KMS-11 (cell line): ENCODE measurements at regions not wholly inside any gene's neighbourhood (a gene's known extent, or its start where the extent isn't known, plus 50 kb on each side); places are given as distances from the start of the nearest gene placed in this dataset.

Experiments used
- H2AFZ ChIP-seq: fragments of 200-600 bp; sonication (generic); 2 replicates; pipeline ENCODE4 v1.6.1; 2016; ENCODE audit warnings: antibody characterized with exemption, mixed run types, low read depth
- H3K27ac ChIP-seq: fragments of 200-600 bp; sonication (generic); 2 replicates; pipeline ENCODE4 v1.6.1; 2016; ENCODE audit warnings: mild to moderate bottlenecking, mixed run types
- H3K27me3 ChIP-seq: fragments of 200-600 bp; sonication (generic); 2 replicates; pipeline ENCODE4 v1.6.1; 2017; ENCODE audit warnings: mild to moderate bottlenecking, low read depth, mixed run types, moderate library complexity; ENCODE audit not compliant: insufficient read depth
- H3K36me3 ChIP-seq: fragments of 200-600 bp; sonication (generic); 2 replicates; pipeline ENCODE4 v1.6.1; 2017; ENCODE audit warnings: mild to moderate bottlenecking, mixed run types; ENCODE audit not compliant: insufficient read depth
- H3K4me1 ChIP-seq: fragments of 200-600 bp; sonication (generic); 2 replicates; pipeline ENCODE4 v1.6.1; 2016; ENCODE audit warnings: mild to moderate bottlenecking, low read depth, mixed run types; ENCODE audit not compliant: poor library complexity, severe bottlenecking
- H3K4me2 ChIP-seq: fragments of 200-600 bp; sonication (generic); 2 replicates; pipeline ENCODE4 v1.7.0; 2016; ENCODE audit warnings: mild to moderate bottlenecking, mixed run types
- H3K4me3 ChIP-seq: fragments of 200-600 bp; sonication (generic); IDR thresholded peaks from 2 replicates; pipeline ENCODE4 v1.6.1; 2017; ENCODE audit warnings: low read depth, low read length, mixed read lengths; ENCODE audit not compliant: insufficient read depth
- H3K79me2 ChIP-seq: fragments of 200-600 bp; sonication (generic); 2 replicates; pipeline ENCODE4 v1.6.1; 2016; ENCODE audit warnings: low read depth, mixed run types; ENCODE audit not compliant: insufficient read depth
- H3K9ac ChIP-seq: fragments of 200-600 bp; sonication (generic); 2 replicates; pipeline ENCODE4 v1.6.1; 2016; ENCODE audit warnings: mild to moderate bottlenecking, mixed run types
- H4K20me1 ChIP-seq: fragments of 200-600 bp; sonication (generic); 2 replicates; pipeline ENCODE4 v1.6.1; 2016; ENCODE audit warnings: mild to moderate bottlenecking, mixed run types; ENCODE audit not compliant: insufficient read depth
- TF ChIP-seq, protein P1 (sequence below): fragments of 200-600 bp; sonication (generic); conservative IDR thresholded peaks from 2 replicates; pipeline ENCODE4 v1.6.1; 2017; ENCODE audit warnings: low read depth, mild to moderate bottlenecking, antibody characterized with exemption, low read length, moderate library complexity, mixed read lengths

DNA sequence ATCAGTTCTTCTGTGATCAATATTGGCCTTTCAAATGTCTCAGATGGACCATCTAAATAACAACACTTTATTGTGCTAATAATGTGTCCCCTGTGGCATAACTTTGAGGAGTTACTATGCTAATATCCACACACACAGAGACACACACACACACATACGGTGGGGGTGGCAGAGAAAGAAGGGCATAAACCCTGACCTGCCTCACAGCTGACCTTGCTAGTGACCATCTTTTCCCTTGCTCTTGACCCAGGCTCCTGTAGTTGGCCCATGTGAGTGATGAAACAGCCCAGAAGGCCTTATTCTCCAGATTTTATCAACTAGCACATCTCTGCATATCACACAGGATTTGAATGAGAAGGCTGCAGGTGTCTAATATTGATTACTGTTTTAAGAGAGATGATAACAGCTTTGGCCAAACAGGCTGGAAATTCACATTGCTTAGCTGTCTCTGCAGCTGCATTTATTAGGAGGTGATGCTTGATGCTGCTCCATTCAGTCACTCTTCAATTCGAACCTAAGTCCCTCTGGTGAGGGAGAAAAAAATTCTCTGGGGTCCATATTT is 176.4 kb downstream of the ACTR3 start:
- H3K79me2 ChIP-seq, result no peaks in the 10 kb centered on the region
- H3K36me3 ChIP-seq, result no peaks in the 10 kb centered on the region
- H3K9ac ChIP-seq, result no peak overlapping the region
- H3K27ac ChIP-seq, result no peak overlapping the region
- H4K20me1 ChIP-seq, result no peaks in the 10 kb centered on the region
- H2AFZ ChIP-seq, result no peak overlapping the region
- no peak overlapping the region for H3K4me3 ChIP-seq
- no peak overlapping the region for H3K4me2 ChIP-seq
- H3K4me1 ChIP-seq, result no peaks in the 10 kb centered on the region
- H3K27me3 ChIP-seq, result no peaks in the 10 kb centered on the region
- TF ChIP-seq, protein P1, sequence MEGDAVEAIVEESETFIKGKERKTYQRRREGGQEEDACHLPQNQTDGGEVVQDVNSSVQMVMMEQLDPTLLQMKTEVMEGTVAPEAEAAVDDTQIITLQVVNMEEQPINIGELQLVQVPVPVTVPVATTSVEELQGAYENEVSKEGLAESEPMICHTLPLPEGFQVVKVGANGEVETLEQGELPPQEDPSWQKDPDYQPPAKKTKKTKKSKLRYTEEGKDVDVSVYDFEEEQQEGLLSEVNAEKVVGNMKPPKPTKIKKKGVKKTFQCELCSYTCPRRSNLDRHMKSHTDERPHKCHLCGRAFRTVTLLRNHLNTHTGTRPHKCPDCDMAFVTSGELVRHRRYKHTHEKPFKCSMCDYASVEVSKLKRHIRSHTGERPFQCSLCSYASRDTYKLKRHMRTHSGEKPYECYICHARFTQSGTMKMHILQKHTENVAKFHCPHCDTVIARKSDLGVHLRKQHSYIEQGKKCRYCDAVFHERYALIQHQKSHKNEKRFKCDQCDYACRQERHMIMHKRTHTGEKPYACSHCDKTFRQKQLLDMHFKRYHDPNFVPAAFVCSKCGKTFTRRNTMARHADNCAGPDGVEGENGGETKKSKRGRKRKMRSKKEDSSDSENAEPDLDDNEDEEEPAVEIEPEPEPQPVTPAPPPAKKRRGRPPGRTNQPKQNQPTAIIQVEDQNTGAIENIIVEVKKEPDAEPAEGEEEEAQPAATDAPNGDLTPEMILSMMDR, result no peak

- Histone ChIP-seq H3K79me2 (no peaks in the 10 kb centered on the region), H3K9ac (no peak overlapping the region), H3K27ac (no peak overlapping the region), H3K36me3 (no peaks in the 10 kb centered on the region), H4K20me1 (no peaks in the 10 kb centered on the region), H3K4me3 (no peak overlapping the region), H2AFZ (no peak overlapping the region), H3K4me1 (no peaks in the 10 kb centered on the region), H3K4me2 (no peak overlapping the region), H3K27me3 (no peaks in the 10 kb centered on the region)
- TF ChIP-seq, protein P1, result no peak
Observed at GRCh38 chr2:114068438-114068837, 178.5 kb downstream of the ACTR3 start.

GRCh38 chr2:114076961-114077360 is 187.1 kb downstream of the ACTR3 start:
- Histone ChIP-seq H3K27me3 (no peaks in the 10 kb centered on the region), H3K4me3 (no peak overlapping the region), H3K4me1 (no peaks in the 10 kb centered on the region), H3K79me2 (no peaks in the 10 kb centered on the region), H3K4me2 (no peak overlapping the region), H2AFZ (no peak overlapping the region), H4K20me1 (no peaks in the 10 kb centered on the region), H3K27ac (no peak overlapping the region), H3K9ac (no peak overlapping the region), H3K36me3 (no peaks in the 10 kb centered on the region)
- TF ChIP-seq, protein P1, result no peak

DNA sequence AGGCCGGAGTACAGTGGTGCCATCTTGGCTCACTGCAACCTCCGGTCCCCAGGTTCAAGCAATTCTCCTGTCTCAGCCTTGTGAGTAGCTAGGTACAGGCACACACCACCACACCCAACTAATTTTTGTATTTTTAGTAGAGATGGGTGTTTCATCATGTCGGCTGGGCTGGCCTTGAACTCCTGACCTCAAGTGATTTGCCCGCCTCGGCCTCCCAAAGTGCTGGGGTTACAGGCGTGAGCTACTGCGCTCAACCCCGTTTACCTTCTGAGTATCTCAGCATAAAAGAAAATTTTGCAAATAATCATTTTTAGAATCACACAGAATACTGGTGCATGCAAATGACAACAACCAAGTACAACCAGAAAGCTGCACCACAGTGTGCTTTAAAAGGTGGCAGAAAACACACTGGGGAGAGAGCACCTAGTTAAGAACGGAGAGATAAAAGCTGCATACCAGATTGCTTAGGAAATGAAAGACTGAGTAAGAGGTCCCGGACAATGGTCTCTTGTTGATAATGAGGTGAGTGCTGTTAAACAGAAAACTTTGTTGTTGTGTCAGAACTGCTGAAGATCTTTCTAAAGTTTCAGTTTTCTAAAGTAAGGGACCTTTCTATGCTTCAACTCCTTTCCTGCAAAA is 189.6 kb downstream of the ACTR3 start:
- no peaks in the 10 kb centered on the region for H3K4me1 ChIP-seq
- H3K4me2 ChIP-seq, result no peak overlapping the region
- no peaks in the 10 kb centered on the region for H3K79me2 ChIP-seq
- TF ChIP-seq, protein P1, result no peak
- no peaks in the 10 kb centered on the region for H3K36me3 ChIP-seq
- no peak overlapping the region for H3K4me3 ChIP-seq
- no peaks in the 10 kb centered on the region for H3K27me3 ChIP-seq
- no peaks in the 10 kb centered on the region for H4K20me1 ChIP-seq
- H3K9ac ChIP-seq, result no peak overlapping the region
- no peak overlapping the region for H2AFZ ChIP-seq
- H3K27ac ChIP-seq, result no peak overlapping the region
